ENCODE measurements at regions not wholly inside any gene's neighbourhood (a gene's known extent, or its start where the extent isn't known, plus 50 kb on each side); places are given as distances from the start of the nearest gene placed in this dataset.

GRCh38 chr2:133627741-133628140 lies 59.5 kb upstream of the NCKAP5 start:
- TF ChIP-seq CTCF (IDR thresholded peaks at IDR 0.05): no peak
- no peak for TF ChIP-seq POLR2A (IDR thresholded peaks at IDR 0.05)
